Esophagus muscularis mucosa (tissue), 4 donors: ENCODE measurements at regions not wholly inside any gene's neighbourhood (a gene's known extent, or its start where the extent isn't known, plus 50 kb on each side); places are given as distances from the start of the nearest gene placed in this dataset.

Source experiments
- CTCF ChIP-seq, 3 experiments: fragments of 200-600 bp in 2 of 3; fragments of 450-650 bp in 1 of 3; sonication (generic) in 2 of 3; IDR thresholded peaks; one replicate each; pipeline ENCODE4 v1.5.1; 2017 to 2019; ENCODE audit warnings: antibody characterized with exemption in 3 of 3, mild to moderate bottlenecking in 2 of 3, moderate library complexity in 1 of 3
- EP300 ChIP-seq: sonication (generic); formaldehyde crosslinking; IDR thresholded peaks from one replicate; pipeline ENCODE4 v1.6.1; 2017; ENCODE audit warnings: antibody characterized with exemption
- POLR2AphosphoS5 ChIP-seq, 2 donors: sonication (generic); formaldehyde crosslinking; IDR thresholded peaks; one replicate each; pipeline ENCODE4 v1.6.1; 2017; ENCODE audit warnings: antibody characterized with exemption in 2 of 2

DNA sequence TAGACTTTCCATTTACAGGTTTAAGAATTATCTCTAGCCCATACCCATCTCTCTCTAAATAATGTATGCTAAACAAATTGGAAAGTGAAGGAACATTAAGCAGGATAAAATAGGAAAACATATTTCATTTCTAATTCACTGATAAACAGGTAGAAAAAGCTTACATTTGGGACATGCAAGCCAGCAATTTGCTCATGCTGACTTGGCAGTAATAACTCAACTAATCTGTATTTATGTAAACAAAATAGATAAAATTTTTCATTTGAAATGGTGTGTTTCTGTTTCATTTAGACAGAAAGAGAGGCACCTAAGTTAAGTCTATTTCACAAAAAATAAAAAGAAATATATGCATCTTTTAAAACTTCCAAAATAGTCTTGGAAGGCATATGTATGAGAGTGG lies 877.3 kb upstream of the LRRTM1 start:
- no peak for TF ChIP-seq CTCF (IDR thresholded peaks at IDR 0.05)
- TF ChIP-seq POLR2AphosphoS5 (IDR thresholded peaks at IDR 0.05), result no peak
- no peak for TF ChIP-seq EP300
